Endodermal cell (in vitro differentiated cells): ENCODE measurements at regions not wholly inside any gene's neighbourhood (a gene's known extent, or its start where the extent isn't known, plus 50 kb on each side); places are given as distances from the start of the nearest gene placed in this dataset.

Source experiments
- DNase-seq: peaks from one replicate; pipeline ENCODE4 v3.0.0-alpha.2; 2017
- H3K27ac ChIP-seq: 2 replicates; pipeline ENCODE4 v1.5.1; 2013; ENCODE audit warnings: mild to moderate bottlenecking, low read depth, low read length, moderate library complexity
- H3K27me3 ChIP-seq: 2 replicates; pipeline ENCODE4 v1.6.1; 2013; ENCODE audit warnings: mild to moderate bottlenecking, low read length, moderate library complexity; ENCODE audit not compliant: insufficient read depth, control insufficient read depth, poor library complexity, severe bottlenecking
- H3K36me3 ChIP-seq: 2 replicates; pipeline ENCODE4 v1.7.0; 2013; ENCODE audit warnings: mild to moderate bottlenecking, low read length, moderate library complexity; ENCODE audit not compliant: control insufficient read depth, insufficient read depth
- H3K4me1 ChIP-seq: one replicate; pipeline ENCODE4 v1.7.0; 2013; ENCODE audit warnings: low read length; ENCODE audit not compliant: control insufficient read depth, insufficient read depth
- H3K4me3 ChIP-seq: 2 replicates; pipeline ENCODE4 v1.5.1; 2013; ENCODE audit warnings: mild to moderate bottlenecking, low read length, moderate library complexity
- H3K9ac ChIP-seq: 2 replicates; pipeline ENCODE4 v1.6.1; 2013; ENCODE audit warnings: mild to moderate bottlenecking, low read length, moderate library complexity; ENCODE audit not compliant: poor library complexity, severe bottlenecking; ENCODE audit errors: extremely low read depth
- H3K9me3 ChIP-seq: 2 replicates; pipeline ENCODE4 v1.6.1; 2013; ENCODE audit warnings: mild to moderate bottlenecking, low read length, moderate library complexity; ENCODE audit not compliant: control insufficient read depth
- H3K27ac Mint-ChIP-seq: 2 replicates; pipeline ENCODE4 v1.8.0; 2020; ENCODE audit warnings: mixed read lengths
- H3K27me3 Mint-ChIP-seq: 2 replicates; pipeline ENCODE4 v1.8.0; 2021; ENCODE audit warnings: mild to moderate bottlenecking, mixed read lengths; ENCODE audit not compliant: insufficient read depth
- H3K36me3 Mint-ChIP-seq: 2 replicates; pipeline ENCODE4 v1.8.0; 2020; ENCODE audit warnings: low read depth, mixed read lengths
- H3K4me1 Mint-ChIP-seq: 2 replicates; pipeline ENCODE4 v1.8.0; 2020; ENCODE audit warnings: mixed read lengths
- H3K4me3 Mint-ChIP-seq: 2 replicates; pipeline ENCODE4 v1.8.0; 2020; ENCODE audit warnings: mild to moderate bottlenecking, moderate library complexity, mixed read lengths
- H3K9me3 Mint-ChIP-seq: 2 replicates; pipeline ENCODE4 v1.8.0; 2020; ENCODE audit warnings: mild to moderate bottlenecking, mixed read lengths
- WGBS, 2 experiments: methylation state at CpG; one replicate each; pipeline versions ENCODE4 v1.1.5 to v1.1.7; 2013; ENCODE audit warnings: missing lambda C conversion rate in 2 of 2, mixed read lengths in 1 of 2; ENCODE audit not compliant: insufficient coverage in 1 of 2, insufficient read length in 1 of 2; 5-methylcytosine and 5-hydroxymethylcytosine counted together
- TF ChIP-seq, protein P1 (sequence below): fragments of 200-600 bp; sonication (generic); conservative IDR thresholded peaks from 2 replicates; pipeline ENCODE4 v1.5.0; 2021; ENCODE audit warnings: antibody characterized with exemption, mild to moderate bottlenecking

DNA sequence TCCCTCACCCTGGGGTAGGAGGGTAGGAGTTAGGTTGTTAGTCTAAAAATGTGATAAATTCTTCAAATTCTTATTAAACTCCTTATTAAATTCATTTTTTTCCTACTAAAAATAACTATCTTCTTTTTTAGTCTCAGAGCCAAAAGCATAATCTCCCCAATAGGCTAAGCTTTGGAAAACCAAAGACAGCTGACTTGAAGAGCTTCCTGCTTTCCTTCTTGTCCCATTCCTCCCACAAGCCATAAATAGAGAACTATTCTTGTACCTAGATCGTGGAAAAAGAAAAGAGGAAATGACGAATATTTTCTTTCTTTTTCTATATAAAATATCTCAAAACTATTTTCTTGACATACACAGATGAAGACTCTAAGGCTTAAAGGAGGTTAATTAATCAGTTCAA, 486.9 kb downstream of the CDH8 start:
- no CpG with 5 or more reads among the region's 2 CpGs for WGBS, 2 experiments
- H3K27ac Mint-ChIP-seq = no peak overlapping the region
- TF ChIP-seq, protein P1, sequence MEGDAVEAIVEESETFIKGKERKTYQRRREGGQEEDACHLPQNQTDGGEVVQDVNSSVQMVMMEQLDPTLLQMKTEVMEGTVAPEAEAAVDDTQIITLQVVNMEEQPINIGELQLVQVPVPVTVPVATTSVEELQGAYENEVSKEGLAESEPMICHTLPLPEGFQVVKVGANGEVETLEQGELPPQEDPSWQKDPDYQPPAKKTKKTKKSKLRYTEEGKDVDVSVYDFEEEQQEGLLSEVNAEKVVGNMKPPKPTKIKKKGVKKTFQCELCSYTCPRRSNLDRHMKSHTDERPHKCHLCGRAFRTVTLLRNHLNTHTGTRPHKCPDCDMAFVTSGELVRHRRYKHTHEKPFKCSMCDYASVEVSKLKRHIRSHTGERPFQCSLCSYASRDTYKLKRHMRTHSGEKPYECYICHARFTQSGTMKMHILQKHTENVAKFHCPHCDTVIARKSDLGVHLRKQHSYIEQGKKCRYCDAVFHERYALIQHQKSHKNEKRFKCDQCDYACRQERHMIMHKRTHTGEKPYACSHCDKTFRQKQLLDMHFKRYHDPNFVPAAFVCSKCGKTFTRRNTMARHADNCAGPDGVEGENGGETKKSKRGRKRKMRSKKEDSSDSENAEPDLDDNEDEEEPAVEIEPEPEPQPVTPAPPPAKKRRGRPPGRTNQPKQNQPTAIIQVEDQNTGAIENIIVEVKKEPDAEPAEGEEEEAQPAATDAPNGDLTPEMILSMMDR = no peak
- no peaks in the 10 kb centered on the region for H3K9me3 ChIP-seq
- H3K27me3 ChIP-seq = no peaks in the 10 kb centered on the region
- H3K4me3 ChIP-seq = no peak overlapping the region
- H3K4me3 Mint-ChIP-seq = no peak overlapping the region
- no peak overlapping the region for H3K9ac ChIP-seq
- H3K9me3 Mint-ChIP-seq = no peaks in the 10 kb centered on the region
- no peaks in the 10 kb centered on the region for H3K36me3 ChIP-seq
- peaks cover 3% of the 10 kb centered on the region for H3K4me1 Mint-ChIP-seq
- H3K4me1 ChIP-seq = no peaks in the 10 kb centered on the region
- no peaks in the 10 kb centered on the region for H3K36me3 Mint-ChIP-seq
- no peak overlapping the region for H3K27ac ChIP-seq
- no peaks in the 10 kb centered on the region for H3K27me3 Mint-ChIP-seq
- no peak for DNase-seq

DNA sequence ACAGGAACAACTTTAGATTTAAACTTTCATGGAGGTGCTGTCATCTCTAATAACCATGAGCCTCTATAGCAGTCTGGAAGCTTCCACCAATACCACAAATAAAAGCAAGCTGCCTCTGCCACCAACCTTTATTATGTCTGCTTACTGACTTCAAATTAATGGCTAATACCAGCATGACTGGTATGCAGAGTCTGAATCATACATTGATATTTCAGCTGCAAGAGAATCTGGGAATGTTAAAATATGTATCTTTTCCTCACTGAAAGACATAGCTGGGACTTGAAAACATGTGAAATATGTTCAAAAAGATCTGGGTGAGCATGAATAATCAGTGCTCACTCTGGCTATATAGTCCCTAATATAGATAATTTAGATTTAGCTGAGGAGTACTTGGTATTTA, 488.6 kb downstream of the CDH8 start:
- no peak for DNase-seq
- Mint-ChIP-seq H3K4me1 (no peaks in the 10 kb centered on the region), H3K4me3 (no peak overlapping the region), H3K36me3 (no peaks in the 10 kb centered on the region), H3K9me3 (no peaks in the 10 kb centered on the region), H3K27ac (no peak overlapping the region), H3K27me3 (no peaks in the 10 kb centered on the region)
- Histone ChIP-seq H3K4me1 (no peaks in the 10 kb centered on the region), H3K36me3 (no peaks in the 10 kb centered on the region), H3K9ac (no peak overlapping the region), H3K4me3 (no peak overlapping the region), H3K27ac (no peak overlapping the region), H3K9me3 (no peaks in the 10 kb centered on the region), H3K27me3 (no peaks in the 10 kb centered on the region)
- TF ChIP-seq, protein P1 = no peak

DNA sequence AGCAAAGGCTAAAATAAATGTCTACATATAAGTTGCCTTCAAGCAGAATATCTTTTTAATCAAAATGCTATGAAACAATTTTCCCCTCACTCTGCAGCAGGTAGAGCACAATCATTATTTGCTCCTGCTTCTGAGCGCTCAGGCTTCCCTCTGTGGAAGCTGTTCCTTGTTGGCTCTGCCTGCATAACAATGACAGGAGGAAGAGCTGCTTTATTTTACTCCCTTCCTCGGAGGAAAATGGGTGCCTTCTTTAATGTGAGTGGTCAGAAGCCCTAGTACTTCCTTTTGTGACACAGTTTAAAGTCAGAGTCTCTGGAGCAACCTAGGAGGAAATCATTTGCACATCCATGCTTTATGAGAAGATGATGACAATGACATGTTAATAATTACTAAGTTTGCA, 492.1 kb downstream of the CDH8 start:
- no peaks in the 10 kb centered on the region for H3K9me3 Mint-ChIP-seq
- Histone ChIP-seq H3K27ac (no peak overlapping the region), H3K9me3 (no peaks in the 10 kb centered on the region), H3K4me3 (no peak overlapping the region), H3K36me3 (no peaks in the 10 kb centered on the region), H3K27me3 (no peaks in the 10 kb centered on the region), H3K4me1 (no peaks in the 10 kb centered on the region), H3K9ac (no peak overlapping the region)
- TF ChIP-seq, protein P1 = no peak
- no peak for DNase-seq
- H3K36me3 Mint-ChIP-seq = no peaks in the 10 kb centered on the region
- no peaks in the 10 kb centered on the region for H3K4me1 Mint-ChIP-seq
- H3K27ac Mint-ChIP-seq = no peak overlapping the region
- no peak overlapping the region for H3K4me3 Mint-ChIP-seq
- 43 to 48% methylated on average over 2 of the region's 2 CpGs for whole genome bisulfite sequencing, 2 experiments
- no peaks in the 10 kb centered on the region for H3K27me3 Mint-ChIP-seq
